ENCODE measurements at regions not wholly inside any gene's neighbourhood (a gene's known extent, or its start where the extent isn't known, plus 50 kb on each side); places are given as distances from the start of the nearest gene placed in this dataset.

GRCh38 chr4:52266537-52267137, 215.5 kb downstream of the SPATA18 start:
- no peak for TF ChIP-seq CTCF (conservative IDR thresholded peaks at IDR 0.05)
- no peak for TF ChIP-seq EZH2 (IDR thresholded peaks at IDR 0.05; ENCODE audit: low read depth)

Measured in PC-9 (cell line).